ENCODE measurements at regions not wholly inside any gene's neighbourhood (a gene's known extent, or its start where the extent isn't known, plus 50 kb on each side); places are given as distances from the start of the nearest gene placed in this dataset.

- no peak for TF ChIP-seq SPI1 (IDR thresholded peaks at IDR 0.05; ENCODE audit: borderline replicate concordance, low read depth, low read length)
- TF ChIP-seq, protein P1, sequence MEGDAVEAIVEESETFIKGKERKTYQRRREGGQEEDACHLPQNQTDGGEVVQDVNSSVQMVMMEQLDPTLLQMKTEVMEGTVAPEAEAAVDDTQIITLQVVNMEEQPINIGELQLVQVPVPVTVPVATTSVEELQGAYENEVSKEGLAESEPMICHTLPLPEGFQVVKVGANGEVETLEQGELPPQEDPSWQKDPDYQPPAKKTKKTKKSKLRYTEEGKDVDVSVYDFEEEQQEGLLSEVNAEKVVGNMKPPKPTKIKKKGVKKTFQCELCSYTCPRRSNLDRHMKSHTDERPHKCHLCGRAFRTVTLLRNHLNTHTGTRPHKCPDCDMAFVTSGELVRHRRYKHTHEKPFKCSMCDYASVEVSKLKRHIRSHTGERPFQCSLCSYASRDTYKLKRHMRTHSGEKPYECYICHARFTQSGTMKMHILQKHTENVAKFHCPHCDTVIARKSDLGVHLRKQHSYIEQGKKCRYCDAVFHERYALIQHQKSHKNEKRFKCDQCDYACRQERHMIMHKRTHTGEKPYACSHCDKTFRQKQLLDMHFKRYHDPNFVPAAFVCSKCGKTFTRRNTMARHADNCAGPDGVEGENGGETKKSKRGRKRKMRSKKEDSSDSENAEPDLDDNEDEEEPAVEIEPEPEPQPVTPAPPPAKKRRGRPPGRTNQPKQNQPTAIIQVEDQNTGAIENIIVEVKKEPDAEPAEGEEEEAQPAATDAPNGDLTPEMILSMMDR (IDR thresholded peaks at IDR 0.05 in 2 of 3, conservative IDR thresholded peaks at IDR 0.05 in 1 of 3; ENCODE audit: insufficient read depth in 2 of 3, low read depth in 1 of 3, low read length in 3 of 3), result no peak
- TF ChIP-seq ZC3H8 (IDR thresholded peaks at IDR 0.05), result no peak
- TF ChIP-seq SETDB1 (IDR thresholded peaks at IDR 0.05; ENCODE audit: low read length), result no peak
- TF ChIP-seq ZNF766 (CRISPR knock-in tag; conservative IDR thresholded peaks at IDR 0.05), result no peak
- TF ChIP-seq SMC3 (conservative IDR thresholded peaks at IDR 0.05; ENCODE audit: insufficient read depth, low read depth, low read length), result no peak
- TF ChIP-seq JUN (IDR thresholded peaks at IDR 0.05; ENCODE audit: borderline replicate concordance, low read depth, low read length), result no peak
- no peak for TF ChIP-seq JUN (CRISPR knock-in tag; IDR thresholded peaks at IDR 0.05; ENCODE audit: borderline replicate concordance)
- TF ChIP-seq, protein P2, sequence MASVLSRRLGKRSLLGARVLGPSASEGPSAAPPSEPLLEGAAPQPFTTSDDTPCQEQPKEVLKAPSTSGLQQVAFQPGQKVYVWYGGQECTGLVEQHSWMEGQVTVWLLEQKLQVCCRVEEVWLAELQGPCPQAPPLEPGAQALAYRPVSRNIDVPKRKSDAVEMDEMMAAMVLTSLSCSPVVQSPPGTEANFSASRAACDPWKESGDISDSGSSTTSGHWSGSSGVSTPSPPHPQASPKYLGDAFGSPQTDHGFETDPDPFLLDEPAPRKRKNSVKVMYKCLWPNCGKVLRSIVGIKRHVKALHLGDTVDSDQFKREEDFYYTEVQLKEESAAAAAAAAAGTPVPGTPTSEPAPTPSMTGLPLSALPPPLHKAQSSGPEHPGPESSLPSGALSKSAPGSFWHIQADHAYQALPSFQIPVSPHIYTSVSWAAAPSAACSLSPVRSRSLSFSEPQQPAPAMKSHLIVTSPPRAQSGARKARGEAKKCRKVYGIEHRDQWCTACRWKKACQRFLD (CRISPR knock-in tag; IDR thresholded peaks at IDR 0.05), result no peak
- TF ChIP-seq, protein P3, sequence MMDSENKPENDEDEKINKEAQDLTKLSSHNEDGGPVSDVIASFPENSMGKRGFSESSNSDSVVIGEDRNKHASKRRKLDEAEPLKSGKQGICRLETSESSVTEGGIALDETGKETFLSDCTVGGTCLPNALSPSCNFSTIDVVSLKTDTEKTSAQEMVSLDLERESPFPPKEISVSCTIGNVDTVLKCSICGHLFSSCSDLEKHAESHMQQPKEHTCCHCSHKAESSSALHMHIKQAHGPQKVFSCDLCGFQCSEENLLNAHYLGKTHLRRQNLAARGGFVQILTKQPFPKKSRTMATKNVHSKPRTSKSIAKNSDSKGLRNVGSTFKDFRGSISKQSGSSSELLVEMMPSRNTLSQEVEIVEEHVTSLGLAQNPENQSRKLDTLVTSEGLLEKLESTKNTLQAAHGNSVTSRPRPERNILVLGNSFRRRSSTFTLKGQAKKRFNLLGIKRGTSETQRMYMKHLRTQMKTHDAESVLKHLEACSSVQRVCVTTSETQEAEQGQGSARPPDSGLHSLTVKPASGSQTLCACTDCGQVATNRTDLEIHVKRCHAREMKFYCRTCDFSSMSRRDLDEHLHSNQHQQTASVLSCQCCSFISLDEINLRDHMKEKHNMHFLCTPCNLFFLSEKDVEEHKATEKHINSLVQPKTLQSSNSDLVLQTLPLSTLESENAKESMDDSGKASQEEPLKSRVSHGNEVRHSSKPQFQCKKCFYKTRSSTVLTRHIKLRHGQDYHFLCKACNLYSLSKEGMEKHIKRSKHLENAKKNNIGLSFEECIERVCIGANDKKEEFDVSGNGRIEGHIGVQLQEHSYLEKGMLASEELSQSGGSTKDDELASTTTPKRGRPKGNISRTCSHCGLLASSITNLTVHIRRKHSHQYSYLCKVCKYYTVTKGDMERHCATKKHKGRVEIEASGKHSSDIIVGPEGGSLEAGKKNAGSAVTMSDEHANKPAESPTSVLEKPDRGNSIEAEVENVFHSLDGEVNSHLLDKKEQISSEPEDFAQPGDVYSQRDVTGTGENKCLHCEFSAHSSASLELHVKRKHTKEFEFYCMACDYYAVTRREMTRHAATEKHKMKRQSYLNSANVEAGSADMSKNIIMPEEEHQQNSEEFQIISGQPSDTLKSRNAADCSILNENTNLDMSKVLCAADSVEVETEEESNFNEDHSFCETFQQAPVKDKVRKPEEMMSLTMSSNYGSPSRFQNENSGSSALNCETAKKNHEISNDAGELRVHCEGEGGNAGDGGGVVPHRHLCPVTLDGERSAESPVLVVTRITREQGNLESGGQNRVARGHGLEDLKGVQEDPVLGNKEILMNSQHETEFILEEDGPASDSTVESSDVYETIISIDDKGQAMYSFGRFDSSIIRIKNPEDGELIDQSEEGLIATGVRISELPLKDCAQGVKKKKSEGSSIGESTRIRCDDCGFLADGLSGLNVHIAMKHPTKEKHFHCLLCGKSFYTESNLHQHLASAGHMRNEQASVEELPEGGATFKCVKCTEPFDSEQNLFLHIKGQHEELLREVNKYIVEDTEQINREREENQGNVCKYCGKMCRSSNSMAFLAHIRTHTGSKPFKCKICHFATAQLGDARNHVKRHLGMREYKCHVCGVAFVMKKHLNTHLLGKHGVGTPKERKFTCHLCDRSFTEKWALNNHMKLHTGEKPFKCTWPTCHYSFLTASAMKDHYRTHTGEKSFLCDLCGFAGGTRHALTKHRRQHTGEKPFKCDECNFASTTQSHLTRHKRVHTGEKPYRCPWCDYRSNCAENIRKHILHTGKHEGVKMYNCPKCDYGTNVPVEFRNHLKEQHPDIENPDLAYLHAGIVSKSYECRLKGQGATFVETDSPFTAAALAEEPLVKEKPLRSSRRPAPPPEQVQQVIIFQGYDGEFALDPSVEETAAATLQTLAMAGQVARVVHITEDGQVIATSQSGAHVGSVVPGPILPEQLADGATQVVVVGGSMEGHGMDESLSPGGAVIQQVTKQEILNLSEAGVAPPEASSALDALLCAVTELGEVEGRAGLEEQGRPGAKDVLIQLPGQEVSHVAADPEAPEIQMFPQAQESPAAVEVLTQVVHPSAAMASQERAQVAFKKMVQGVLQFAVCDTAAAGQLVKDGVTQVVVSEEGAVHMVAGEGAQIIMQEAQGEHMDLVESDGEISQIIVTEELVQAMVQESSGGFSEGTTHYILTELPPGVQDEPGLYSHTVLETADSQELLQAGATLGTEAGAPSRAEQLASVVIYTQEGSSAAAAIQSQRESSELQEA (IDR thresholded peaks at IDR 0.05; ENCODE audit: low read depth), result no peak
- TF ChIP-seq TRIM24 (IDR thresholded peaks at IDR 0.05), result no peak
Measured at GRCh38 chr12:19726592-19726991, 287.3 kb downstream of the AEBP2 start.

Measured in K562 (cell line).